HG02943 (cell line): ENCODE measurements at regions not wholly inside any gene's neighbourhood (a gene's known extent, or its start where the extent isn't known, plus 50 kb on each side); places are given as distances from the start of the nearest gene placed in this dataset.
A peak's percentile ranks its signal among the peaks of the same experiment; 100 is the strongest.
"Not testable (repeated sequence)": the region's sequence is repeated elsewhere in the genome, so short reads cannot be mapped to it uniquely, and the experiment has no call there.

Experiments used
- ATAC-seq: cut with Tn5 transposase; IDR thresholded peaks from one replicate; pipeline ENCODE4 v1.9.1; 2021; ENCODE audit warnings: mild to moderate bottlenecking, low read depth, moderate library complexity; ENCODE audit not compliant: unreplicated experiment

DNA sequence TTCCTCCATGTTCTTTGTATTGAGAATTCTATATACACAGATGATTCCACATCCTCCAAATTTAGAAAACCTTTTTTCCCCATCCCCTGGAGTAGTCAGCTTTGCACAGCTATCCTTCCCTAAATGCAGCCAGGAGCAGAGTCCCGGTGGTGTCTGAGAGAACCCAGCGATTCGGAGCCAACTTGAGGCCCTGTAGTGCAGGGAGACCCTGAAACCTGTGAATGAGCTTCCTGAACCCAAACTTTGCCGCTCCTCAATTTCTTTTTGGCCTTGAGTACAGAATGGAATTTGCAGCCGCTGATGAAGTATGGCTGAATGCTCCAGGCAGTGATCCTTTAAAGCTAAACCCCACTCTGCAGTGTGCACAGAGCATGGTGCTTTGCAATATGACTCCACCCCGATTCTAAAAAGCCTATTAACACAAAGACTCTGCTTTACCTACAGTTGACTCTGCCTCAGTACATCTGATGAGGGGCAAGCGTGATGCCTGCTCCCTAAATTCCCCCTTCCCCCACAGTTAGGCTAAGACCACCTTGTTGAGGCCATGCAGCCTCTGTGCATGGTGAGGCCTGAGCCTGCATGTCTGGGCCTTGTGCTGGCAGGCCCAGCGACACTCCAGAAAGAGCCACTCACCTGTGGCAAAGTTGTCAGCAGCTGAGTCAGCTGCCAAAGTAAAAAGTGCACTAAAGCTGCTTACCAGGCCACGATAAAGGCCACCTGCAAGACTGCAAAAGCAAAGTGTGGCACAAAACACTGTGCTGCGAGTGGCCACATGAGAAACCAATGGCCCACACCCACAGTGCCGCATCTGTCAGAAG is 82.1 kb downstream of the PLEKHG1 start:
- ATAC-seq: no peak

DNA sequence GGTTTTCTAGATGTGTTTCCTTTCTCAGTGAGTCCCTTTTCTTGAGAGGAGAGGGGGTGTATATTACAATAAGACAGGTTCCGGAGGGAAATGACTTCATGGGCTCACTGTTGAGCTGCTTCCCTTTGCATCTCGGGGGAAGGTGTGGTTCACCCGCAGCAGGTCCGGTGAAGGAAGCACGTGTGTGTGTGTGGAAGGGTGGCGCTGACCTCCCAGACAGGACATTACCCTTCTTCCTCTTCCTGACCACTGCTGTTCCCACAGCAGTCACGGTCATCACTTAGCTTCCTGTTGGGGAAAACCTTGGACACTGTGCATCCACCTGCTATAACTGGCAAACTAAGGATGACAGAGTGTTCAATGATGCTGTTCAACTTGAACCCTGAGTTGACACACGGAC is 83.6 kb downstream of the PLEKHG1 start:
- ATAC-seq: no peak

DNA sequence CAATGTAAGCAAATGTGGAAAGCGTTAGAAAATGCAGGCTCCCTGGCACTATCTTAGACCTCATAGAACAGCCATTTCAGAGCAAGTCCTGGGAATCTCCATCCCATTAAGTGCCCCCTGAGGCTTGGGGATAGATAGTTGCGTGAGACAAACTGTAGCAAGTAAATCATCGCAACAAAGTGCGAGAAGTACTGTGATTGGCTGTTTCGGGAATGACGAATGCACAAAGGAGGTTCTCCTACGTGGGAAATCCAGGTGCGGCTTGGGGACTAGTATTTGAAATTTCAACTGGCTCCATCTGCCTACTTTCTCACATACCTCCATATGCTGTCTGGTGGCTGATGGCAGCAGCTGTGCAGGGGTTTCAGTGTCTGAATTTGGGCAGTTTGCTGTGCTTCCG is 84.5 kb downstream of the PLEKHG1 start:
- no peak for ATAC-seq

DNA sequence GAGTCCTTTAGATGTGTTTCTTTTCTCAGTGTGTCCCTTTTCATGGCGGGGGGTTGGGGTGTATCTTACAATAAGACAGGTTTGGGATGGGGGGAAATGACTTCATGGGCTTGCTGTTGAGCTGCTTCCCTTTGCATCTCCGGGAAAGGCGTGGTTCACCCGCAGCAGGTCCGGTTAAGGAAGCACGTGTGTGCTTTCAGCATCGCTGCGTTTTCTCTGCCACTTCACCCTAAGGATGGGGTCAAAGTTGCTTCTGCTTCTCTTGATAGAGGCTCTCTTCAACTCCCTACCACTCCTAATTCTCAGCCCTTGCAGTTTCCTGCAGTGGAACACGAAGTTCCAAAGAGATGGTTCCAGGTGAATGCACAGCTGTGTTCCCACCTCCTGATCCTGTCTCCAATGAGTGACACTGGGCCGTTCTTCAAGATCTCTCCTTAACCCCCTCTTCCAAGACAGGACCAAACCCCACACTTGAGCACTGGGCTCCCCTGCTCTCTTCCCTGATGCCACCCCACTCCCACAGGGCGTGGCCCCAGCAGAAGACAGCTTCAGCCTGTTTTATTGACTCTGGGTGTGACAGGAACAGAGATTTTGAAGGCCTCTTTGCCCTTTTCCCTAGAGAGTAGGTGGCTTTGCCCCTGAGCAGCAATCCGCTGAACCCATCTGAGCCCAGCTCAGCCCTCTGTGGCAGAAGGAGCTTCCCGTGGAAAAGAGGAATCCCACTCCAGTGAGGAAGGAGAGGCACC is 85.2 kb downstream of the PLEKHG1 start:
- no peak for ATAC-seq

DNA sequence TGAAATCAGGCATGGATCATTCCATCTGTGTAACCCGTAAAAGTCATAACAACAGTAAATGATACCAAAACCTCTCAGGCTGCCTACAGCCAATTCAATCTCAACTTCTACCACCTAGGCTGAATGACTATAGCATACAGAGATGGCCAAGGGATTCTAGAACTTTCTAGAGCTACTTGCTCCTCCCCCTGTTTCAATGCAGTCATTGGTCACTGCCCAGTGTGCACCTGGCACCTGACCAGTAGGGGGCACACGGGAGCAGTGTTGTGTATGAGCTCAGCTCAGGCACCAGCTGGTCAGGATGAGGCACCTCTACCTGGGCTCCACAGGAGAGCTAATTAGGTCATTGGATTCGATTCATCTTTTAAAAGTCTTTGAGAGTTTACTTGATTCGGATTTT is 86.2 kb downstream of the PLEKHG1 start:
- no peak for ATAC-seq

DNA sequence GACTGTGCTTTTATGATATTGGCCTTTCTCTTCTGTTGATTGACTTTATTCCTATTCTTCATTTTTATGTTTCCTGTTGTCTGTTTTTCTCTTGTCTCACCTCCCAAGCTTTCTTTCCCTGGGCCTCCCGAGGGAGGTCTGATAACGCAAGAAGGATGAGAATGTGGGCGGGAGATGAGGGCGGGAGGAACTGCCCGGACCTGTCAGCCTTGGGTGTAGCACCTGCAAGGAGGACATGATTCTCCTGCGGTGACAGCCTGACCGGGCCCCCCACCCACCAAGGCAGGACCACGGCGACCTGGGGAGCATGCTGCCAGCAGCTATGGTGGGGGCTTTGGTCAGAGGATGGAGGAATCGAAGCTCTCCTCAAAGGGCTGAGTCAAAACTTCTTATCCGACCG is 86.9 kb downstream of the PLEKHG1 start:
- ATAC-seq: no peak

DNA sequence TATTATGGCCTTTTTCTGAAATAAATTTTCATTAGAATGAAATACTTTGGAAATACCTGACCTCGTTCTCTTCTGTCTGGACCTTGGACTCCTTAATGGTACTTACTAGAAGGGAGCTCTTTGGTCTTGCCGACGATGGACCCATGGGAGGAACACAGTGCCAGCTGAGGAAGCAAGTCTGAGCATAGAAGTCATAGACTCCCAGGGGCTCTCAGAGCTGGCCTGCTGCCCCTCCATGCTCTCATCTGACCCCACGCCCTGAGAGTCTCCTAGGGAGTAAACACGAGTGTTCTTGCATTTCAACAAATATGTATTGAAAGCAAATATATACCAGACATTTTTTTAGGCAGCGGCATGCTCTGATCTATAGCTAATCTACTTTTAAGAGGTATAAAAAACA is 87.8 kb downstream of the PLEKHG1 start:
- no peak for ATAC-seq

DNA sequence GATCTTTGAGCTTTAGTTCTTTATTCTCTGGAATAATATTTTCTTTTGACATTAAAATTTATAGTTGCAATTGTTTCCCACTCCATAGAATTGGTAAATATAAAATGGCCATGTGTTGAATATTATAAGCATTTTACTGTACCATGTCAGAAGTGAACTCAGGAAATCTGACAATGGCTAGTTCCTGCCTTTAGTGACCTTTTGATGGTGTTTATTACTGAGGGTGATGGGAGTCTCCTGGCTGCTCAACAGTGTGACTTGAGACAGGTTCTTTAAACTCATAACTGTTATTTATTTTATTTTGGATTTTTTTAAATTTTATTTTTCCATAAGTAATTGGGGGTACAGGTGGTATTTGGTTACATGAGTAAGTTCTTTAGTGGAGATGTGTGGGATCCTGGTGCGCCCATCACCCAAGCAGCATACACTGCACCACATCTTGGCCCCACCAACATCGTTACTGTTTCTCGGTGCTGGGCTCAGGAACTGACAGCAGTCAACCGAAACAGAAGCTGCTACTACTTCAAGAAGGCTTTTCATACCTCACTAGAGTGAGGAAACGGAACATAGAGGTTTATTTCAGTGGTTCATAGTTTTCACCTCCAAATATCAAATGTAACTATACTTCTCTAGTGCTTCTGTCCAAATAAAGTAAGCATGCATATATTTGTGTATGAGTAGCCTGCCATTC is 90.4 kb downstream of the PLEKHG1 start:
- ATAC-seq: no peak

DNA sequence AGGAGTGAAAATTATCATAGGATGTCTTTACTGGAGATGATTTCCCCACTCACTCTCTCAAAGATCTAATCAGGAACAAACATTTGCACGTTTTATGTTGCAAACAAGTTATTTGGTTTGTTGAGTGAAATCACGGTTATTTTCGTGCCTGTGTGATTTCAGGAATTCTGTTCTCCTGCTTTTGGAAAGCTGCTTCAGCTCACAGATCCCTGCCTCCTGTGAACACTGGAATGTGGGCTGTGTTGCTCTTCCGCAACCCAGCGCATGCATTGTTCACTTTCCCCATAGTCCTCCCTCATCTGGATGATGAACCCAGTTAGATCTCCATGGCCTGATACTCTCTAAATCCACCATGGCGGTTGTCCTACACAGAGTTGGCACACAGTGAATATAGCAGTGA is 91.0 kb downstream of the PLEKHG1 start:
- no peak for ATAC-seq

DNA sequence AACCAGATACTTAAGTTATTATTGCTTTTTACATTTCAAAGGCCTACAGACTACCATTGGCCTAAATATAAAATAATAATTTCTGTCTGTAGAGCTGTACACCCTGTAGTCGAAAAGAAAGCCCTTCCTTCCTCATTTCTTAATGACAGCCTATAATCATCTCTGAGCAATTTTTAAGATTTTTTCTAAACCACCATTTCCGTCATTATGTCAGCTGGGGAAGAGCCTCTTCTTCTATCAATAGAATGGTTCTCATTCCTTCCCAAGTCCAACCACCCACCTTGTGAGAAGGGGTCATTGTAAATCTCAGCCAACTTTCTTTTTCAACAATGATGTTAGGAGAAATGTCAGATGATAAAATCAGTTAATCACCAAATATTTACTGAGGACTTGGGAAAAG is 91.8 kb downstream of the PLEKHG1 start:
- ATAC-seq: no peak

DNA sequence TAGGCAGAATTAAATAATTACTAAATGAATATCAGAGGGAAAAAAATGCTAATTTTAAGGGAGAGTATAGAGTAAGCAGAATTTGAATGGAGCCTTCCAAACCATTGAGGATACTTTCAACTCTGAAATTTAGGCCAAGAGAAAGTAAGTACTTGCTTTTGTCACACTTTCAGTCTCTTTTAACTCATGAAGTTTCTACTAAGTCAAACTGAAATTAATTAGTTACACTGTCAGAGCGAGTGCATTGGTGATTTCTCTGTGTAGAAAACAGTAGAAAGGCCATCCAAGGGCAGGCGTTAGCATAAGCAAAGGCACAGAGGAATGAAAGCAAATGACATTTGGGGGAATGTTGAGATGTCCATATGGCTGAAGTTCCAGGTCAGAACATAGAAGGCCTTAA is 92.9 kb downstream of the PLEKHG1 start:
- ATAC-seq: peak; percentile 82

DNA sequence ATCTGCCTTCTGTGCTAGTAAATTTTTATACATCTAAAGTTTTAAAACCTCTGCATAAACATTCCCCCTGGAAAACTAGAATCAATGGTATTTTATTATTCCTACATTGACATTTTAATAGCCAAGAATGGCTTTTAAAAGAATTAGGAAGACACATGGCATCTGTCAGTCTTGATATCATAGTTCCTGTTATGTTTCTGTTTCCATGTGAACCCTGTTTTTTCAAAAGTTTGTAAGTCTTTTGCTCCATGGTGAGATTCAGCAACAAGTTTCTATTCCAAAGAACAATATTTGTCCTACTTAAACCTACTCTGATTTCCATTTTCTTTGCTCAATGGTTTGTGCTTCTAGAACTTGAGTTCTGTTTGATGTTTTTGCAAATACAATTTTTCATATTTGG is 95.2 kb downstream of the PLEKHG1 start:
- no peak for ATAC-seq

DNA sequence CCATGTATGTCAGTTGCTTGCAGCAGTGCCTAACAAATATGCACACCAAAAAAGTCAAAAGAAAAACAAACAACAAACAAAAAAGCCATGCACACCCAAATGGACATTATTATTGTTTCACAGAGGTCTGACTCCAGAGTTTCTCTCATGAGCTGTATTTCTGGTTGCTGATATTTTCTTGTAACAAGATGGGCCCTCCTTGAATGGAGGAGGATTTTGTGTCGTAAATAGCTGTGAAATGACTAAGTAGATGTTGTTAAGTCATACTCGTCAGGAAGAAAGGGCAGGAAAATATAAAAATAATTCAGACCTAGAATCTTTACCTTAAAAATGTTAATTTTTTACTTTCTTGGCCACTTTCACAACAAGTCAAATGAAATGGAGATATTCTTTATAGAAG is 96.0 kb downstream of the PLEKHG1 start:
- ATAC-seq: no peak

DNA sequence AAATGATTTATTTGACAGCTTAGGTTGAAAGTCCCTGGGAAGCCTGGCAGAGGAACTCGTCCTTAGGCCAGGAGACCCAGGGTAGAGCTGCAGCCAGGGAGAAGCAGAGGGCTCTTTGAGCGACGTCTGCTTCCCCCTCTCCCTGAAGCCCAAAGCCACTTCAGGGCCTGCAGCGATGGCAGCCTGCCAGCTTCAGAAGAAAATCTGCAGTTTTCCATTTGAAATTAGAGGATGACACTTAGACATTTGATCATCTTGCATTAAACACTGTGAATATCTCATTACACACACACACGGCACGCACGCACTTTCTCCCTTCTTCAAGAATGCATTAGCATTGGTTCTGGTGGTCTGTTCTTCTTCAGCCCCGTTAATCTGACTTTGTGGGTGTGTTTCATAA is 96.5 kb downstream of the PLEKHG1 start:
- ATAC-seq: no peak

DNA sequence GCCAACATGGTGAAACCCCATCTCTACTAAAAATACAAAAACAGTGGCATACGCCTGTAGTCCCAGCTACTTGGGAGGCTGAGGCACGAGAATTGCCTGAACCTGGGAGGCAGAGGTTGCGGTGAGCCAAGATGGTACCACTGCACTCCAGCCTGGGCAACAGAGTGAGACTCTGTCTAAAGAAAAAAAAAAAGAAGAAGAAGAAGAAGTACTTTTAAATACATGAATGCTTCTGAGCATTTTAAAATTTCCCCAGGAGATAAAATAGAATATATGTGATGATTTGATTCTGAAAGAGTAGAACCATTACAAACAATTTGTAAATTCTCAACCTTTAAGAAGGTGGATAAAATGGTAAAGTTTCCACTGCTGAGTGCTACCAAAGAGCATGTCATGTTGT is 97.2 kb downstream of the PLEKHG1 start:
- not testable (repeated sequence) for ATAC-seq

DNA sequence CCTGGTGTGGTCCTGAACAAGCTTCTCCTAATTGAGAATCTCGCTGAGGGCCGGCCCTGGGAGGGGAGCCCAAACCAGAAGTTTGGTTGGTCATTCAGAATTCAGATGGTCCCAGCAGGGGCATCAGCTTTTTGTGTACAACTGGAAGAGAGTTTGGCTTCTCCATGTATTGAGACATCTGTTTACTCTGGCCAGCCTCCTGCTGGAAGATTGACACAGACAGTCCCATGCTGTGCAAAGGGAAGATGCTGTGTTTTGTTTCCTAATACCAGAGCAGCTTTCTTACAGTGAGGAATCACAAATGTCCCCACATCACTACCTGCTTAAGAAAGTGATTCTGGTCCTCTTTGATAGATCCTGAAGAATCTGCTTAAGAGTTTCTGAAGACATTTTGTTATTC is 97.8 kb downstream of the PLEKHG1 start:
- ATAC-seq: no peak

DNA sequence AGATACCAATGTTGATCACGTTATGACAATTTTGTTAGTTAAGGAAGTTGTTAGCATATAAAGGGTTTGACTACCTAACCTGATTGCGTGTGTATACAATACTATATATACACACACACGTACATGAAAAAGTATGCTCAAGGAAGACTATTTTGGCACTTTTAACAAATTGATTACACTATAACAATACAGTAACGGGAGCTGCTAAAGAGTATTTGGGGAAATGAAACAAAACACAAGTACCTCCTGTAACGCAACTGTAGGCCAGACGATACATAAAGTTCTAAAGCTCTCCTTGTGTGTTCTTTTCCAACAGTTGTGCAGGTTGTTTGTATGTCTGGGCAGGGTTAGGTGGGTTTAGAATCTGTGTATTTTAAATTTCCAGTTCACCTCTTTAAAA is 98.7 kb downstream of the PLEKHG1 start:
- no peak for ATAC-seq

DNA sequence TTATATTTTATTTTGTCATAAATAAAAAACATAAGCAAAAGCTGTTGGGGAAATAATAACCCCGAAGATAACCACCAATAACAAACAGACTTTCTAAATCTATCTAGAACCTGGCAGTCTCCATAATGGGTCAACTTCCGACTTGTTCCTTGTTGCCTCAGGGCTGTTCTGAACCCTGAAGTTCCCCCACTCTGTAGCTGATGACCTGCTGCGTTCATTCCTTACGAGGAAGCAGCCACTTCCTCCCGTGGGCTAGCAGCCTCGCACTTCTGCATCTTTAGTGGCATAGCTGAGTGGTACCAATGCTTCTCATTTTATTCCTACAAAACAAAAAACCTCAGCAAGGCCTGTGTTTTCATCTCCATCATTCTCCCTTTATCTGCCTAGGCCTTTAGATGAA is 103.0 kb downstream of the PLEKHG1 start:
- no peak for ATAC-seq

DNA sequence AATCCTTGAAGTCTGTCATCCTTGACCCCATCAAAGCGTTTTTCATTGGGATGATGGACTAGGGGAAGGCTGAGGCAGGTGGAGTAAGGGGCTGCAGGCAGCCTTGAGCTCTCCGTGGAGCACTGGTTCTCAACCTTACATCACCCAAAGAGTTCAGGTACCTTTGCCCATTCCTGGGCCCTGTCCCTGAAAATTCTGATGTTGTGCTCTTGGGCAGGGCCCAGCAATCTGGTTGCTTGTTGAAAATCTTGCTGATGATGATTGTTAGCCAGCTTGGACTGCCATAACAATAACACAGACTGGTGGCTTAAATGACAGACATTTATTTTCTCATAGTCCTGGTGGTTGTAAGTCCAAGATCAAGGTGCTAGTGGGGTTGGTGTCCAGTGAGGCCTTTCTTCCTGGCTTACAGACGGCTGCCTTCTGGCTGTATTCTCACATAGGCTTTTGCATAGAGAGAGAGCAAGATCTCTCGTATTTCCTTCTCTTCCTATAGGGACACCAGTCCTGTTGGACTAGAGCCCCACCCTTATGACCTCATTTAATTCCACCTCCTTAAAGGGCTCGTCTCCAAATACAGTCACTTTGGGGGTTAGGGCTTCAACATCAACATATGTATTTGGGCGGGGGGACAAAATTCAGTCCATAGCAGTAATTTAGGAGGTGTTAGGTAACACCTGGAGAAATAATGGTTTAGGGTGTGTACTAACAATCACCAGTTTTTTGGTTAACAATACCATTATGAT is 104.9 kb downstream of the PLEKHG1 start:
- no peak for ATAC-seq

DNA sequence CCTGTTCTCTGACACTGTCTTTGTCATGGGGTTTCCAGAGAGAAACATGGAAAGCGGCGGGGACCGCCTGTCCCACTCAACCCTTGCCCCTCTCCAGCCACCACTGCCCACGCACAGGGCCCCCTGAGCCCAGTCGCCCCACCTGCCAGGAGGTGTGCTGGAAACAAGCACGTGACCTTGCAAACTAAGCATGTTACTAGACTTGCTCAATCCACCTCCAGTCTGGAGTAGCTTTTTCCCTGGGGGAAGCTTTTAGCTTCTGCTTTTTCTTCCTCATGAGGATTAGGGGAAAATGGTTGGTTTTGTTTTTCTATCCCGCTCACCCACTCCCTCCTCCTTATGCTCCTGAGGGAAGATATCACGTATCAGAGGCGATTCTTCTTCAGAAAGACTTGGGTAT is 105.7 kb downstream of the PLEKHG1 start:
- ATAC-seq: no peak

DNA sequence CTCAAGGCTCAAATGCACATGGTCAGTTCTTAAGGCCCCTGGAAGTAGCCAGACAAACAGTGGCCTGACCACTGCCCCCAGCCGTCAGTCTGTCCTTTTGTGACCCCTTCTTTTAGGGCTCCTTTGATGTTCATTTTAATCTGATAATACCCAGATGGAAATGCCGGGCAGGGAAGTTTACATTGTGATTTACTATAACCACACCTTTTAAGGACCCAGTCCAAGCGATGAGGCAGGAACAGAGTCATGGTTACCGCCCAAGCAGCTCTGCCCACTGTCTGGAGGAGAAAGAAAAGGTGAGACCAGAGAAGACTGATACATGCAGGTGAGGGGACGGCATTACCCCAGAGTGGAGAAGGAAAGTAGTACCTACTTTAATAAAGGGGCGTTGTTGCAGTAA is 110.6 kb downstream of the PLEKHG1 start:
- ATAC-seq: no peak
